ENCODE measurements at regions not wholly inside any gene's neighbourhood (a gene's known extent, or its start where the extent isn't known, plus 50 kb on each side); places are given as distances from the start of the nearest gene placed in this dataset.

DNA sequence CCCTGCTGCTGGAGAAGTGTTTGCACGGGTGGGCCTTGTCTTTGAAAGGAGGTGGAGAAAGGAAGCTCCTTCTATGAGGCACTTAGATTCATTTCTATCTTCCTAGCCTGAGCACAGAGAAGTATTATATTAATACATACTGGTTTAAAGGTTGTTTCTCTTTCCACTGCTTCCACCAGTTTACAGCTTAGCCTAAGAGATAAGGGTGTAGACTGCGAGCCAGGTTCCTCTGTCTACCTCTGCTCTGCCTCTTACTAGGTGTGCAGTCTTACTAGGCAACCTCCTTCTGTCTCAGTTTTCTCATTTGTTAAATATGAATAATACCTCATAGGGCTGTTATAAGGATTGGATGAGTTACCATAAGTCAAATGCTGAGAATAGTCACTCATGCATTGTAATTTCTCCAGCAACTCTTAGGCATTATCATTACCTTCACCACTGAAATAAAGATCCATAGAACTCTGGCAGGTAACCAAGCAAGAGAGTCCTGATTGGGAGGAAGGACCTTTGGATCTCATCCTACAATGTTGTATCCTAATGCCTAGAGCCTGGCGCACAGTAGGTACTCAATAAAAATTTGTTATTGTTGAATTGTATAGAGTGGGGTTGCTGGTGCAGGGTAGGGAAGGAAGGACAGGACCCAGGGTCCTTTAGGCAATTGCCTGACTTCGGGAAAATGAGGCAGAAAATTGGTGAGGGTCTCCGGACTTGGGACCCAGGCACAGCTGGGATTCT lies 95.1 kb downstream of the TBX19 start:
- TF ChIP-seq, protein P1, sequence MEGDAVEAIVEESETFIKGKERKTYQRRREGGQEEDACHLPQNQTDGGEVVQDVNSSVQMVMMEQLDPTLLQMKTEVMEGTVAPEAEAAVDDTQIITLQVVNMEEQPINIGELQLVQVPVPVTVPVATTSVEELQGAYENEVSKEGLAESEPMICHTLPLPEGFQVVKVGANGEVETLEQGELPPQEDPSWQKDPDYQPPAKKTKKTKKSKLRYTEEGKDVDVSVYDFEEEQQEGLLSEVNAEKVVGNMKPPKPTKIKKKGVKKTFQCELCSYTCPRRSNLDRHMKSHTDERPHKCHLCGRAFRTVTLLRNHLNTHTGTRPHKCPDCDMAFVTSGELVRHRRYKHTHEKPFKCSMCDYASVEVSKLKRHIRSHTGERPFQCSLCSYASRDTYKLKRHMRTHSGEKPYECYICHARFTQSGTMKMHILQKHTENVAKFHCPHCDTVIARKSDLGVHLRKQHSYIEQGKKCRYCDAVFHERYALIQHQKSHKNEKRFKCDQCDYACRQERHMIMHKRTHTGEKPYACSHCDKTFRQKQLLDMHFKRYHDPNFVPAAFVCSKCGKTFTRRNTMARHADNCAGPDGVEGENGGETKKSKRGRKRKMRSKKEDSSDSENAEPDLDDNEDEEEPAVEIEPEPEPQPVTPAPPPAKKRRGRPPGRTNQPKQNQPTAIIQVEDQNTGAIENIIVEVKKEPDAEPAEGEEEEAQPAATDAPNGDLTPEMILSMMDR (IDR thresholded peaks at IDR 0.05; ENCODE audit: low read depth, low read length, missing control alignments): no peak
- in situ Hi-C loops (cut with HindIII; ENCODE audit: low pct_ligation_motif_present, low sequenced_read_pairs): no loop called here
- no peak for DNase-seq
- no peak overlapping the region for H3K4me3 ChIP-seq (ENCODE audit: low read depth, low read length)
- H3K27me3 ChIP-seq (replicated peaks): no peaks in the 10 kb centered on the region
- no peaks in the 10 kb centered on the region for H3K36me3 ChIP-seq (replicated peaks)
- no peak overlapping the region for H3K27ac ChIP-seq

DNA sequence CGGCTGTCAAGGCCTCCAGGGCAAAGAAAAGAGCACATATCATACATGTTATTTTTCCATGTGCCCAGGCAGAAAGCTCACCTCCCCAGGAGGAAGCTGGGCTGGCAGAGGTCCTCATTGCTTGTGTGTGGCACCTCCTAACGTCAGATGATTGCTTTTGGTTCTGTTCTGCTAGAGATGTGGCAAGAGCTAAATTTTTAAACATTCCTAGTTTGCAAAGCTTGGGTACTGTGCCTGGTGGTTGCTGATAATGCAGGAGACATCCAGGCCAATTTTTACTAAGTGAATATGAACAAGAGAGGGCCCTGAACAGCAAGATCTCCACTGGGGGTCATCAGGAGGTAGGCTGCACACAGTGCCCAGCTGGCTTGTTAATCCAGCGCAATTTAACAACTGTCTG lies 93.9 kb downstream of the TBX19 start:
- DNase-seq: no peak
- Histone ChIP-seq H3K4me3 (ENCODE audit: low read depth, low read length) (no peak overlapping the region), H3K27ac (no peak overlapping the region), H3K27me3 (replicated peaks) (no peaks in the 10 kb centered on the region), H3K36me3 (replicated peaks) (no peaks in the 10 kb centered on the region)
- in situ Hi-C loops (cut with HindIII; ENCODE audit: low pct_ligation_motif_present, low sequenced_read_pairs): no loop called here
- TF ChIP-seq, protein P1 (IDR thresholded peaks at IDR 0.05; ENCODE audit: low read depth, low read length, missing control alignments): no peak

DNA sequence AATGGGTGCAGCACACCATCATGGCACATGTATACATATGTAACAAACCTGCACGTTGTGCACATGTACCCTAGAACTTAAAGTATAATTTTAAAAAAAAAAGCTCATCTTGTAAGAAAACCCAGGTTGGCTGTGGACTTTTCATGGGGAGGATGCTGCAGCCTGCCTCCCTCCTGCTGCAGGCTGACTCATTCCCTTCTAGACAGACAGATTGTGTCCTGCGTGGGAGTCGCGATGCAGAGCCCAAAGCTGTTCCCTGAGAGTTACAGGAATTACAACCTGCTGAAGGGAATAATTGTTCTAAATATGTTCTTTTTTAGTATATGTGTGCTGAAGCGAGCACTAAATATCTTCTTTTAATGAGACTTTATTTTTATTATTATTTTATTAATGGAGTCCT lies 93.2 kb downstream of the TBX19 start:
- DNase-seq: no peak
- Histone ChIP-seq H3K27ac (no peak overlapping the region), H3K27me3 (replicated peaks) (no peaks in the 10 kb centered on the region), H3K4me3 (ENCODE audit: low read depth, low read length) (no peak overlapping the region), H3K36me3 (replicated peaks) (no peaks in the 10 kb centered on the region)
- in situ Hi-C loops (cut with HindIII; ENCODE audit: low pct_ligation_motif_present, low sequenced_read_pairs): no loop called here
- TF ChIP-seq, protein P1 (IDR thresholded peaks at IDR 0.05; ENCODE audit: low read depth, low read length, missing control alignments): no peak

DNA sequence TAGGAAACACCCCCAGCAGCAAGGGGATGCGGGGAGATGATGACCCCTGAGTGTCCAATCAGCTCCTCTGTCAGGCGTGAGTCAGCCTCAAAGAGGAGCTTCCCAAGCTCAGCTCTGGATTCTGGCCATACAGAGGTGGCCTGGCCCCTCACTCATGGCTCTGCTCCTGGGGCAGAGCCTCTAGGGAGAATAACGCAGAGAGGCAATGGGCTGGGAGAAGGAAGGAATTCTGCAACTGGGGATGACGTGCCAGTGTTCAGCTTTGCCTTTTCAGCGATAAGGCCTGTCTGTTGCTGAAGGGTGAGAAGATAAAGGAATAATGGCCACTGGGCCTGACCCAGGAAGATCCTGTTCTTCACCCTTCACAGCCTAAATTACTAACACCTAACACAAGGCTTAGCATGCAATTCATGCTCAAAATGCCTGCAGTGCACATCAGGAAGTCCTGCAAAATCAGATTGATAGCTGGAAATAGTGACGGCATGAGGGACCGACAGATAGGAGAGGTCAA lies 92.2 kb downstream of the TBX19 start:
- Histone ChIP-seq H3K4me3 (ENCODE audit: low read depth, low read length) (no peak overlapping the region), H3K27me3 (replicated peaks) (no peaks in the 10 kb centered on the region), H3K27ac (no peak overlapping the region), H3K36me3 (replicated peaks) (no peaks in the 10 kb centered on the region)
- in situ Hi-C loops (cut with HindIII; ENCODE audit: low pct_ligation_motif_present, low sequenced_read_pairs): no loop called here
- TF ChIP-seq, protein P1 (IDR thresholded peaks at IDR 0.05; ENCODE audit: low read depth, low read length, missing control alignments): no peak
- no peak for DNase-seq

DNA sequence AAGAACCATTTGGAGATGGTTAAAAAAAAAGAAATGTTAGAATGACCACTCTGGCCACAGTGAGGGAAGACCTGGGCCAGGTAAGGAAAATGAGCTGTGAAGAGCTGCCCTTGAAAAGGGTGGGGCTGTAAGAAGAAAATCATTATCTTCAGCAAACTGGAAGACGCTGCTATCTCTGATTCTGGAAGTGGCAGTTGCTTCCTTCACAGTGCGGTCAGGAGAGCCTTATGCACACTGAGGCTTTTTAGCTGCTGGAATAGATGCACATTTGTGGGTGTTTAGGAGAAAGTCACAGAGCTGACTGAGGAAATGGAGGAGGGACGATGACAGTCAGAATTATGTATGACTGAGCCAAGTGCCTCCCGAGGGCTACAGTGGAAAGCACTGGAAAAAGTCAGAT lies 91.6 kb downstream of the TBX19 start:
- DNase-seq: no peak
- in situ Hi-C loops (cut with HindIII; ENCODE audit: low pct_ligation_motif_present, low sequenced_read_pairs): no loop called here
- H3K27ac ChIP-seq: no peak overlapping the region
- no peaks in the 10 kb centered on the region for H3K36me3 ChIP-seq (replicated peaks)
- H3K4me3 ChIP-seq (ENCODE audit: low read depth, low read length): no peak overlapping the region
- no peaks in the 10 kb centered on the region for H3K27me3 ChIP-seq (replicated peaks)
- TF ChIP-seq, protein P1 (IDR thresholded peaks at IDR 0.05; ENCODE audit: low read depth, low read length, missing control alignments): no peak

DNA sequence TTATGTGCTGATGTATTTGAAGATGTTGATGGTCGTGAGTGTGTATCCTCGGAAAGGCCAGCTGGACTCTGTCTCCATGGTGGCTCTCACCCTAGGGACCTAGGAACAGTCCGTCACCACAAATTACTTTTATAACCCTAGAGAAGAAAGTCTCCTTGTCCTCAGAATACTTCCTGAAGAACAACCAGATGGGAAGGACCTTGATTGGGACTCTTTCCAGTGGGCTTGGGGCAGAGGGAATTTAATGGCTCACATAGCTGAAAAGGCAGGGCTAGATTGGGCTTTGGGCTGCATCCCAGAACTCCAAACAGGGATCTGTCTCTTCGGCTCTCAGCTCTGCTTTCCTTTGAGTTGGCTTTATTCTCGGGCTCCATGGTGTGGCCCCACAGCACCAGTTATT lies 90.8 kb downstream of the TBX19 start:
- Histone ChIP-seq H3K4me3 (ENCODE audit: low read depth, low read length) (no peak overlapping the region), H3K27me3 (replicated peaks) (no peaks in the 10 kb centered on the region), H3K36me3 (replicated peaks) (no peaks in the 10 kb centered on the region), H3K27ac (no peak overlapping the region)
- TF ChIP-seq, protein P1 (IDR thresholded peaks at IDR 0.05; ENCODE audit: low read depth, low read length, missing control alignments): no peak
- in situ Hi-C loops (cut with HindIII; ENCODE audit: low pct_ligation_motif_present, low sequenced_read_pairs): no loop called here
- DNase-seq: no peak
